ENCODE measurements at regions not wholly inside any gene's neighbourhood (a gene's known extent, or its start where the extent isn't known, plus 50 kb on each side); places are given as distances from the start of the nearest gene placed in this dataset.

DNA sequence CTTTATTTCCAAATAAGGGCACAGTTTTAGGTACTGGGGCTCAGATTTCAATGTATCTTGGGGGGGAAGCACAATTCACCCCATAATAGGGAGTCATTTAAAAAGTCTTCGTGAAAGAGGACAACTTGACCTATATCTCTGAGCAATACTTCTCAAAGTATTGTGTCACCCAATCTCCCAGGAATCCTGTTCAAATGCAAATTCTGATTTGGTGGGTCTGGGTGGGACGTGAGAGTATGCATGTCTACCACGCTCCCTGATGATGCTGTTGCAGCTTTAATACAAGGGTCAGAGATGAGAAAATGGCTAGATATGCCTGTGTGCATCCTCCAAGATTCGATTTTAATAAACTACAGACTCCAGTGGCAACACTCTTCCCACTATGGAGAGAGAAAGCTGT, 514.8 kb downstream of the BCOR start:
- Histone ChIP-seq H3K36me3 (ENCODE audit: control insufficient read depth, insufficient read depth, low read length) (no peaks in the 10 kb centered on the region), H3K4me3 (ENCODE audit: low read depth, low read length) (no peak overlapping the region), H3K27me3 (ENCODE audit: control insufficient read depth, insufficient read depth, low read length) (no peaks in the 10 kb centered on the region), H3K9me3 (ENCODE audit: control insufficient read depth in 2 of 2, low read length in 2 of 2) (no peaks in the 10 kb centered on the region), H3K27ac (ENCODE audit: insufficient read depth, low read length, poor library complexity, severe bottlenecking) (no peak overlapping the region), H3K4me1 (ENCODE audit: control insufficient read depth, insufficient read depth, low read length, poor library complexity, severe bottlenecking) (peaks cover 3% of the 10 kb centered on the region)
- no peaks in the 10 kb centered on the region for H3K9me3 Mint-ChIP-seq
- H3K4me3 Mint-ChIP-seq: no peak overlapping the region
- no peaks in the 10 kb centered on the region for H3K36me3 Mint-ChIP-seq
- peaks cover under 1 to 10% (median 5%) of the 10 kb centered on the region in 4 donors for H3K4me1 Mint-ChIP-seq
- DNase-seq (no peak), ATAC-seq (ENCODE audit: low read depth in 2 of 2) (no peak)
- H3K27me3 Mint-ChIP-seq: no peaks in the 10 kb centered on the region
- H3K27ac Mint-ChIP-seq: no peak overlapping the region

DNA sequence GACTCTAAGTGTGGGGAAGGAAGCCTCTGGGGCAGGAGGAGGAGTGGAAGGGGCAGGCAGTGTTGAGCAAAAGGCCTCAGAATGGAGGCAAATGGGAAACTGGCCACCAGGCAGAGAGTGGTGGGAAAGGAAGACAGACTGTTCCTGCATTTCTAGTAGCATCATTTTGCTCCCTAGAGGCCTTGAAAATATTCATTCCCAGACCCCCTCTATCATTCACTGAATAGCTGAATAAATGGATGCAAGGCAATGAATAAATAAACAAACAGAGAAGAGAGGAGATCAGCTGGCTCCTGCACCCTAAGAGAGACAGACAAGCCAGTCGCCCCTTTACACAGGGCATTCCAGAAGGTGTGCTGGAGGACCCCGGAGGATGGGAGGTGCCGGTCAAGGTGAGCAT, 511.9 kb downstream of the BCOR start:
- H3K9me3 Mint-ChIP-seq: no peaks in the 10 kb centered on the region
- DNase-seq: no peak
- no peaks in the 10 kb centered on the region for H3K36me3 ChIP-seq (ENCODE audit: control insufficient read depth, insufficient read depth, low read length)
- no peaks in the 10 kb centered on the region for H3K4me1 Mint-ChIP-seq
- no peak overlapping the region for H3K27ac ChIP-seq (ENCODE audit: insufficient read depth, low read length, poor library complexity, severe bottlenecking)
- no peaks in the 10 kb centered on the region for H3K27me3 Mint-ChIP-seq
- no peaks in the 10 kb centered on the region for H3K36me3 Mint-ChIP-seq
- no peaks in the 10 kb centered on the region for H3K9me3 ChIP-seq (ENCODE audit: control insufficient read depth in 2 of 2, low read length in 2 of 2)
- H3K4me3 Mint-ChIP-seq: no peak overlapping the region
- no peaks in the 10 kb centered on the region for H3K4me1 ChIP-seq (ENCODE audit: control insufficient read depth, insufficient read depth, low read length, poor library complexity, severe bottlenecking)
- no peaks in the 10 kb centered on the region for H3K27me3 ChIP-seq (ENCODE audit: control insufficient read depth, insufficient read depth, low read length)
- H3K4me3 ChIP-seq (ENCODE audit: low read depth, low read length): no peak overlapping the region
- no peak for ATAC-seq (ENCODE audit: low read depth in 2 of 2)
- H3K27ac Mint-ChIP-seq: no peak overlapping the region

DNA sequence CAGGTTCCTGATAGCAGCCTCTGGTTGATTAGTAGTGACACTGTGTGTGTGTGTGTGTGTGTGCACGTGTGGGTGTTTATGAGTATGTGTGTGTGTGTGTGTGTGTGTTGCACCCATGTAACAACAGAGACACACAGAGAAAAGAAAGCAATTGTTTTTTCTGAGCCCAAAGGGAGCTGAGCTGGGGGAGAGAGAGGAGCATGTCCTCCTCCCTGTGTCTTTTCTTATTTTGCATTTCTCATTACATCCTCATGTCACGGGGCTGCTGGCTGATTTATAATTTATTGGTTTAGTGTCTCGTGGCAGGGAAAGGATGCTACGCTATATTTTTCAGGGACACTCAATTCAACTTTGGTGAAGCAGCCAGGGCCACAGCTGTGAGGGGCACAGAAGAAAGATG, 511.4 kb downstream of the BCOR start:
- Histone ChIP-seq H3K36me3 (ENCODE audit: control insufficient read depth, insufficient read depth, low read length) (no peaks in the 10 kb centered on the region), H3K27ac (ENCODE audit: insufficient read depth, low read length, poor library complexity, severe bottlenecking) (no peak overlapping the region), H3K9me3 (ENCODE audit: control insufficient read depth in 2 of 2, low read length in 2 of 2) (no peaks in the 10 kb centered on the region), H3K27me3 (ENCODE audit: control insufficient read depth, insufficient read depth, low read length) (no peaks in the 10 kb centered on the region), H3K4me3 (ENCODE audit: low read depth, low read length) (no peak overlapping the region), H3K4me1 (ENCODE audit: control insufficient read depth, insufficient read depth, low read length, poor library complexity, severe bottlenecking) (no peaks in the 10 kb centered on the region)
- no peaks in the 10 kb centered on the region for H3K9me3 Mint-ChIP-seq
- no peak overlapping the region for H3K27ac Mint-ChIP-seq
- H3K4me3 Mint-ChIP-seq: no peak overlapping the region
- DNase-seq (no peak), ATAC-seq (ENCODE audit: low read depth in 2 of 2) (no peak)
- H3K4me1 Mint-ChIP-seq: no peaks in the 10 kb centered on the region
- no peaks in the 10 kb centered on the region for H3K36me3 Mint-ChIP-seq
- H3K27me3 Mint-ChIP-seq: no peaks in the 10 kb centered on the region

DNA sequence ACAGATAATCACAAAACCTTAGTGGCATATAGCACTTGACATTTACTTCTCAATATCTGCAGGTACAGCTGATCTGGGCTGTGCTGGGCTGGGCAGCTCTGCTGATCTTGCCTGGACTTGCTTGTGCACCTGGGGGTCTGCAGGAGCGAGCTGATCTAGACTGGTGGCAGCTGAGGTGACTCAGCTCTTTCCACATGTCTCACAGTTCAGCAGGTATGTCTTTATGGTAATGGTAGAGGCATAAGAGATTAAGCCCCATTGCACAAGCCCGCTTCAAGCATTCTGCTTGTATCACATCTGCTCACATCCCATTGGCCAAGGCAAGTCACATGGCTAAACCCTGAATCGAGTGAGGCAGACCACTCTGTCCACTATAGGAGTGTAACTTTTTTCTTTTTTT, 506.7 kb downstream of the BCOR start:
- DNase-seq (no peak), ATAC-seq (ENCODE audit: low read depth in 2 of 2) (no peak)
- no peak overlapping the region for H3K4me3 Mint-ChIP-seq
- Histone ChIP-seq H3K36me3 (ENCODE audit: control insufficient read depth, insufficient read depth, low read length) (no peaks in the 10 kb centered on the region), H3K27ac (ENCODE audit: insufficient read depth, low read length, poor library complexity, severe bottlenecking) (no peak overlapping the region), H3K4me3 (ENCODE audit: low read depth, low read length) (no peak overlapping the region), H3K4me1 (ENCODE audit: control insufficient read depth, insufficient read depth, low read length, poor library complexity, severe bottlenecking) (no peaks in the 10 kb centered on the region), H3K27me3 (ENCODE audit: control insufficient read depth, insufficient read depth, low read length) (no peaks in the 10 kb centered on the region), H3K9me3 (ENCODE audit: control insufficient read depth in 2 of 2, low read length in 2 of 2) (no peaks in the 10 kb centered on the region)
- H3K27ac Mint-ChIP-seq: no peak overlapping the region
- H3K9me3 Mint-ChIP-seq: no peaks in the 10 kb centered on the region
- no peaks in the 10 kb centered on the region for H3K36me3 Mint-ChIP-seq
- no peaks in the 10 kb centered on the region for H3K27me3 Mint-ChIP-seq
- H3K4me1 Mint-ChIP-seq: no peaks in the 10 kb centered on the region

DNA sequence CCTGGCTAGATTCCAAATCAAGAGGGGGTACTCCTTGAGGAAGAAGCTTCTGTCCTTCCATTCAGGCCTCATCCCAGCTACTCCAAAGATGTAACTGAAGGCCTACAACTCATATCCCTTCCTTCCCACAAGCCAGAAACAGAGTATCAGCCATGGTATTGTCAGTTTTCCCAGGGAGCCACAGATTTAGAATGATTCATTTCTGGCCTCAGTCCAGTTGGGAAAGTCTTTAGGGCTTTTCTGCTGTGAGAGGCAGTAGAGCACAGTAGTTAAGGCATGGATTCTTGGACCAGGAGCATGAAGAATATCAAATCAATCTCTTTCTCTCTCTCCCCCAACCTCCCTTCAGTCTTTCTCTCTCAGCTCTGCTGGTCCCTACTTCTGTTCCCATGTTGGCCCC, 505.0 kb downstream of the BCOR start:
- no peaks in the 10 kb centered on the region for H3K4me1 Mint-ChIP-seq
- H3K27ac ChIP-seq (ENCODE audit: insufficient read depth, low read length, poor library complexity, severe bottlenecking): no peak overlapping the region
- no peak overlapping the region for H3K4me3 Mint-ChIP-seq
- H3K9me3 Mint-ChIP-seq: no peaks in the 10 kb centered on the region
- H3K27me3 Mint-ChIP-seq: no peaks in the 10 kb centered on the region
- H3K36me3 ChIP-seq (ENCODE audit: control insufficient read depth, insufficient read depth, low read length): no peaks in the 10 kb centered on the region
- ATAC-seq (ENCODE audit: low read depth in 2 of 2) (no peak), DNase-seq (no peak)
- no peak overlapping the region for H3K4me3 ChIP-seq (ENCODE audit: low read depth, low read length)
- H3K36me3 Mint-ChIP-seq: no peaks in the 10 kb centered on the region
- H3K27ac Mint-ChIP-seq: peak overlapping the region in 1 of 3 donors; percentile 80
- H3K4me1 ChIP-seq (ENCODE audit: control insufficient read depth, insufficient read depth, low read length, poor library complexity, severe bottlenecking): no peaks in the 10 kb centered on the region
- H3K9me3 ChIP-seq (ENCODE audit: control insufficient read depth in 2 of 2, low read length in 2 of 2): no peaks in the 10 kb centered on the region
- H3K27me3 ChIP-seq (ENCODE audit: control insufficient read depth, insufficient read depth, low read length): no peaks in the 10 kb centered on the region

DNA sequence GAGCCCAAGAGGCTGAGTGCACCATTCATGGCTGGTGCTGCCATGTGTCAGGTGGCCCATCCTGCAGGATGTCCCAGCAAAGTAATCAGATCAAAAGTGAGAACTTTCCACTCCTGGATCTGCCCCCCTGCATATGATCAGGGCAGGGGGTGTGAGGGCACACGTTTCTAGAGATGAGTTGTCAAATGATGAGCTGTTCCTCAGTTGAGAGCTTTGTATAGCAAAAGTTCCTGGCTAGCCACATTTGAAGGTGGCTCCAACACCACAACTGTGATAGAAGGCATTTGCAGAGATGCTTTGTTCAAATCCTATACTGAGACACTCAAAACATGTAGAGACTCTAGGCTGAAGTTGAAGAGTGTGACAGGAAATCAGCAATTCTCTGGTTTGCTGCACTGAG, 501.8 kb downstream of the BCOR start:
- Histone ChIP-seq H3K4me1 (ENCODE audit: control insufficient read depth, insufficient read depth, low read length, poor library complexity, severe bottlenecking) (no peaks in the 10 kb centered on the region), H3K9me3 (ENCODE audit: control insufficient read depth in 2 of 2, low read length in 2 of 2) (no peaks in the 10 kb centered on the region), H3K36me3 (ENCODE audit: control insufficient read depth, insufficient read depth, low read length) (no peaks in the 10 kb centered on the region), H3K4me3 (ENCODE audit: low read depth, low read length) (no peak overlapping the region), H3K27ac (ENCODE audit: insufficient read depth, low read length, poor library complexity, severe bottlenecking) (no peak overlapping the region), H3K27me3 (ENCODE audit: control insufficient read depth, insufficient read depth, low read length) (no peaks in the 10 kb centered on the region)
- no peaks in the 10 kb centered on the region for H3K27me3 Mint-ChIP-seq
- no peak overlapping the region for H3K4me3 Mint-ChIP-seq
- H3K4me1 Mint-ChIP-seq: peaks cover 0 to 3% (median 0%) of the 10 kb centered on the region in 4 donors
- ATAC-seq (ENCODE audit: low read depth in 2 of 2) (no peak), DNase-seq (no peak)
- H3K27ac Mint-ChIP-seq: no peak overlapping the region
- H3K9me3 Mint-ChIP-seq: no peaks in the 10 kb centered on the region
- no peaks in the 10 kb centered on the region for H3K36me3 Mint-ChIP-seq

DNA sequence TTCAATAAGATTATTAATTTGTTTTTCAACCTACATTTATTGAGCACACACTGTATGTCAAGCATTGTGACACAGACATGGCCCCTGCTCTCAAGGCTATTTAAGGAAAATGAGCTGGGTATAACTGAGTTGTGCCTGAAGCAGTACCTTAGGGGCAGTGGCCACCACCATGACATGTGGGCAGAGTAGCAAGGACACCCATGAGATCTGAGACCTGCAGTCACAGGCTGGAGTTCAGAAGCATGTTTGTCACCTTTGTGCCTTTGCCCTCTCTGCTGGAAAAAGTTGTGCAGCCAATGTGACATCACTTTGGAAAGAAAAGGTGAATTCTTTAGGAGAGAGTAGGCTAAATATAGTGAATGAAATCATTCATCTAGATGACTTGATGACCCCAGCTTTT, 501.3 kb downstream of the BCOR start:
- peaks cover 0 to 3% (median 0%) of the 10 kb centered on the region in 4 donors for H3K4me1 Mint-ChIP-seq
- no peaks in the 10 kb centered on the region for H3K36me3 Mint-ChIP-seq
- Histone ChIP-seq H3K27me3 (ENCODE audit: control insufficient read depth, insufficient read depth, low read length) (no peaks in the 10 kb centered on the region), H3K9me3 (ENCODE audit: control insufficient read depth in 2 of 2, low read length in 2 of 2) (no peaks in the 10 kb centered on the region), H3K27ac (ENCODE audit: insufficient read depth, low read length, poor library complexity, severe bottlenecking) (no peak overlapping the region), H3K4me3 (ENCODE audit: low read depth, low read length) (no peak overlapping the region), H3K4me1 (ENCODE audit: control insufficient read depth, insufficient read depth, low read length, poor library complexity, severe bottlenecking) (no peaks in the 10 kb centered on the region), H3K36me3 (ENCODE audit: control insufficient read depth, insufficient read depth, low read length) (no peaks in the 10 kb centered on the region)
- DNase-seq (no peak), ATAC-seq (ENCODE audit: low read depth in 2 of 2) (no peak)
- no peak overlapping the region for H3K4me3 Mint-ChIP-seq
- H3K9me3 Mint-ChIP-seq: no peaks in the 10 kb centered on the region
- no peaks in the 10 kb centered on the region for H3K27me3 Mint-ChIP-seq
- H3K27ac Mint-ChIP-seq: no peak overlapping the region

DNA sequence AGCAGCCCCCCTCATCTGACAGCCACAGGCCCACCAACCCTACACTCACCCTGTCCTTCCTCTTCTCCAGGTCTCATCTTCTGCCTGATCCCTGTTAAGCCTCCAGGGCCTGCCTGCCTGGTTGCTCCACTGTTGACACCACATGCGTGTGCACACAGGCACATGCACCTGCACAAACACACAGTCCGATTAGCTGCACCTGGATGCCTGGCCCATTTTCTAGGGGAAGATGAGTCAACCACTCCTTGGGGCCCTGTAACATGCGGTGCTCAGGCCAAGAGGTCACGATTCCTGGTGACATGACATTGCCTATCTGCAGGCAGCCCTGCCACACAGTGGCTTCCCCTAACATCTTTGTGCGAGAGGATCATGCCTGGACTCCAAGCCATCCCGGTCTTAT, 498.4 kb downstream of the BCOR start:
- H3K4me1 ChIP-seq (ENCODE audit: control insufficient read depth, insufficient read depth, low read length, poor library complexity, severe bottlenecking): no peaks in the 10 kb centered on the region
- ATAC-seq (ENCODE audit: low read depth in 2 of 2) (no peak), DNase-seq (no peak)
- H3K27ac Mint-ChIP-seq: no peak overlapping the region
- no peaks in the 10 kb centered on the region for H3K36me3 ChIP-seq (ENCODE audit: control insufficient read depth, insufficient read depth, low read length)
- H3K27me3 ChIP-seq (ENCODE audit: control insufficient read depth, insufficient read depth, low read length): no peaks in the 10 kb centered on the region
- H3K9me3 ChIP-seq (ENCODE audit: control insufficient read depth in 2 of 2, low read length in 2 of 2): no peaks in the 10 kb centered on the region
- H3K27me3 Mint-ChIP-seq: peaks cover 5% of the 10 kb centered on the region
- no peaks in the 10 kb centered on the region for H3K9me3 Mint-ChIP-seq
- no peak overlapping the region for H3K4me3 ChIP-seq (ENCODE audit: low read depth, low read length)
- H3K36me3 Mint-ChIP-seq: no peaks in the 10 kb centered on the region
- no peak overlapping the region for H3K27ac ChIP-seq (ENCODE audit: insufficient read depth, low read length, poor library complexity, severe bottlenecking)
- no peak overlapping the region for H3K4me3 Mint-ChIP-seq
- peaks cover 0 to 3% (median 0%) of the 10 kb centered on the region in 4 donors for H3K4me1 Mint-ChIP-seq

All from CD4-positive, CD25-positive, alpha-beta regulatory T cell (primary cell).